ENCODE measurements at regions not wholly inside any gene's neighbourhood (a gene's known extent, or its start where the extent isn't known, plus 50 kb on each side); places are given as distances from the start of the nearest gene placed in this dataset.
"Not testable (repeated sequence)": the region's sequence is repeated elsewhere in the genome, so short reads cannot be mapped to it uniquely, and the experiment has no call there.

DNA sequence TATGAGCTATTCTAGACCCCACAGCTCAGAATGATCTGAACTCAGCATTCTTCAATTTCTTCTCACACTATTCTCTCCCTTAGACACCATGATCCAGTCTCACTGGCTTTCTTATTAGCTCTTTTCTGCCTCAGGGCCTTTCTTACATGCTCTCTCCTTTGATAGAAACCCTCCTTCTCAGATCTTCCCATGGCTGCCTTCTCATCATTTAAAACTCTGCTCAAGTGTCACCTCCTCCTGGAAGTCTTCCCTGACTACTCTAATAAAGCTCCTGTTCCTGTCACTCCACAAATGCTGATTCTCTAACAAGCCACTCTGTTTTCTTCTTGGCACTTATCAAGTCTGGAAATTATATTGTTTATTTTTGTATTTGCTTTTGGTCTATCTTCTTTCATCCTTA, 131.1 kb downstream of the HNMT start:
- Histone ChIP-seq H3K36me3 (ENCODE audit: control insufficient read depth, insufficient read depth, low read length) (no peaks in the 10 kb centered on the region), H3K4me3 (ENCODE audit: low read depth, low read length) (no peak overlapping the region), H3K27me3 (ENCODE audit: control insufficient read depth, insufficient read depth, low read length) (no peaks in the 10 kb centered on the region)
- ChIA-PET CTCF (interaction anchor here (0.7 kb wide), 1 partner anchor 732 kb away, joined by 3 read pairs; no protein-coding TSS in a partner anchor), POLR2A (no interaction called here)
- no peak for DNase-seq (ENCODE audit: low read depth)
- TF ChIP-seq, protein P1, sequence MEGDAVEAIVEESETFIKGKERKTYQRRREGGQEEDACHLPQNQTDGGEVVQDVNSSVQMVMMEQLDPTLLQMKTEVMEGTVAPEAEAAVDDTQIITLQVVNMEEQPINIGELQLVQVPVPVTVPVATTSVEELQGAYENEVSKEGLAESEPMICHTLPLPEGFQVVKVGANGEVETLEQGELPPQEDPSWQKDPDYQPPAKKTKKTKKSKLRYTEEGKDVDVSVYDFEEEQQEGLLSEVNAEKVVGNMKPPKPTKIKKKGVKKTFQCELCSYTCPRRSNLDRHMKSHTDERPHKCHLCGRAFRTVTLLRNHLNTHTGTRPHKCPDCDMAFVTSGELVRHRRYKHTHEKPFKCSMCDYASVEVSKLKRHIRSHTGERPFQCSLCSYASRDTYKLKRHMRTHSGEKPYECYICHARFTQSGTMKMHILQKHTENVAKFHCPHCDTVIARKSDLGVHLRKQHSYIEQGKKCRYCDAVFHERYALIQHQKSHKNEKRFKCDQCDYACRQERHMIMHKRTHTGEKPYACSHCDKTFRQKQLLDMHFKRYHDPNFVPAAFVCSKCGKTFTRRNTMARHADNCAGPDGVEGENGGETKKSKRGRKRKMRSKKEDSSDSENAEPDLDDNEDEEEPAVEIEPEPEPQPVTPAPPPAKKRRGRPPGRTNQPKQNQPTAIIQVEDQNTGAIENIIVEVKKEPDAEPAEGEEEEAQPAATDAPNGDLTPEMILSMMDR (IDR thresholded peaks at IDR 0.05; ENCODE audit: insufficient read depth, low read depth, low read length): no peak

DNA sequence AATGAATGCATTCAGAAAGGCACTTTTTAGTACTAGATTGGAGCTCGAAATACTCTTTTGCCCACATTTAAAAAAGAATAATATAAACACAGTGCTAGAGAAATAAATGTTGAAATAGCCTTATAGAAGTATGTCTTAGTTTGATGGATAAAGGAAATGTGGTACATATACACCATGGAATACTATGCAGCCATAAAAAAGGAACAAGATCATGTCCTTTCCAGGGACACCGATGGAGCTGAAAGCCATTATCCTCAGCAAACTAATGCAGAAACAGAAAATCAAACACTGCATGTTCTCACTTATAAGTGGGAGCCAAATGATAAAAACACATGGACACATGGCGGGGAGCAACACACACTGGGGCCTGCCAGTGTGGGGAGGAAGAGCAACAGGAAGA, 135.0 kb downstream of the HNMT start:
- H3K36me3 ChIP-seq (ENCODE audit: control insufficient read depth, insufficient read depth, low read length); H3K4me3 ChIP-seq (ENCODE audit: low read depth, low read length); DNase-seq (ENCODE audit: low read depth); H3K27me3 ChIP-seq (ENCODE audit: control insufficient read depth, insufficient read depth, low read length); CTCF ChIA-PET; POLR2A ChIA-PET: not testable (repeated sequence)

DNA sequence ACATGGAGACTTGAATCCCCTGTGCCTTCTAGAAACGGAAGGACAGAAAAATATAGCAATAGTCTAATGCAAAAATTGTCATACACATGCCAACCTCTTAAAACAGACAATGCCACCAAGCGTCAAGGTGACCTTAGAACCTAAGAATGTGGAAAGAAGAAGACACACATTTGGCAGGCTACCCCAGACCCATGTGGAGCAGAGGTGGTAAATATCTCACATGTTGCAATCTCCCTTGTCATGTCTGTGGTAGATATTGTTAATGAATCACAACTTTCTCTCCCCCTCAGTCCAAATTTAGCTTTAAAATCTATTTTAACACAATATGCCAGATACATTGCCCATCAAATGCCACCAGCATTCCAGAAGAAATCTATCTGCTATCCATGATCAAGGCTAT, 137.4 kb downstream of the HNMT start:
- ChIA-PET CTCF (no interaction called here), POLR2A (no interaction called here)
- no peak overlapping the region for H3K4me3 ChIP-seq (ENCODE audit: low read depth, low read length)
- H3K36me3 ChIP-seq (ENCODE audit: control insufficient read depth, insufficient read depth, low read length): no peaks in the 10 kb centered on the region
- TF ChIP-seq, protein P1 (IDR thresholded peaks at IDR 0.05; ENCODE audit: insufficient read depth, low read depth, low read length): no peak
- no peaks in the 10 kb centered on the region; the same call in 1 of the 2 replicates for H3K27me3 ChIP-seq (ENCODE audit: control insufficient read depth, insufficient read depth, low read length)
- DNase-seq (ENCODE audit: low read depth): no peak

DNA sequence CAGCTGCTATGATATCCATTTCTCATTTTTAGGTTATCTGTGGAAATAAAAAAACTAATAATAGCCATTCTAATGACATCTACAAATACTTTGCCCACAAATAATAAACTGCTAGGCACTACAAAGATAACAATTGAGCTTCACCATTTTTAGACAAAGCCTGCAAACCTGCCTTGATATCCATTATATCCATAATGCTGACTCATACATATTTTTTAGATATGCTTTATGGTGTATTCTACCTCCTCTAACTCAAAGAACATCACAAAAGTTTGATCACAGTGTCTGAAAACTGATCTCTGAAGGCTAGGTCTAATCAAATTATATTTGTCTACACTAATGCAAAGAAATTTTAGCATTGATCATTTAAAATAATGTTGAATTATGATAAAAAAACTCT, 138.4 kb downstream of the HNMT start:
- TF ChIP-seq, protein P1 (IDR thresholded peaks at IDR 0.05; ENCODE audit: insufficient read depth, low read depth, low read length): no peak
- no peaks in the 10 kb centered on the region for H3K36me3 ChIP-seq (ENCODE audit: control insufficient read depth, insufficient read depth, low read length)
- ChIA-PET CTCF (interaction anchor here (1.6 kb wide), 1 partner anchor 12 kb away, joined by 8 read pairs; no protein-coding TSS in a partner anchor), POLR2A (no interaction called here)
- DNase-seq (ENCODE audit: low read depth): no peak
- no peaks in the 10 kb centered on the region; the same call in 1 of the 2 replicates for H3K27me3 ChIP-seq (ENCODE audit: control insufficient read depth, insufficient read depth, low read length)
- no peak overlapping the region for H3K4me3 ChIP-seq (ENCODE audit: low read depth, low read length)

DNA sequence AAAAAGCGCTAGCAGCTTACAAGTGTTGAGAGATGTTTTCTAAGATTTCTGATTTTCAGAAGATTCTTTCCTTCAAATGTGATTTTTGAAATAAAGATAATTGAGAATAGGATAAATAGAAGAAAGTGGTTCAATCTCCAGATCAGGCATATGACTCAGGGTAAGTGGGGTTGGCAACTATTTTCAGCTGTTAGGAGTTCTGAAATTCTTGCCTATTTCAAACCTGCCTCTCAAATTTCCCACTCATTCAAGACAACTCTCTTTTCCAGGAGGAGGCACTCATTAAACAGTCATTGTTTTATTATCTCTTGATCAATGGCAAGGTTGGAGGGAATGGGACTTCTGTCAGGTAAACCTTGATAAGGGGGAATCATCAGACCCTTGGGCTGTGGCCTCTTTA, 138.9 kb downstream of the HNMT start:
- CTCF ChIA-PET: interaction anchor here (1.6 kb wide), 1 partner anchor 12 kb away, joined by 8 read pairs; no protein-coding TSS in a partner anchor
- Histone ChIP-seq H3K27me3 (ENCODE audit: control insufficient read depth, insufficient read depth, low read length) (no peaks in the 10 kb centered on the region; the same call in 1 of the 2 replicates), H3K4me3 (ENCODE audit: low read depth, low read length) (no peak overlapping the region), H3K36me3 (ENCODE audit: control insufficient read depth, insufficient read depth, low read length) (no peaks in the 10 kb centered on the region)
- TF ChIP-seq, protein P1 (IDR thresholded peaks at IDR 0.05; ENCODE audit: insufficient read depth, low read depth, low read length): no peak
- no peak for DNase-seq (ENCODE audit: low read depth)
- POLR2A ChIA-PET: no interaction called here

DNA sequence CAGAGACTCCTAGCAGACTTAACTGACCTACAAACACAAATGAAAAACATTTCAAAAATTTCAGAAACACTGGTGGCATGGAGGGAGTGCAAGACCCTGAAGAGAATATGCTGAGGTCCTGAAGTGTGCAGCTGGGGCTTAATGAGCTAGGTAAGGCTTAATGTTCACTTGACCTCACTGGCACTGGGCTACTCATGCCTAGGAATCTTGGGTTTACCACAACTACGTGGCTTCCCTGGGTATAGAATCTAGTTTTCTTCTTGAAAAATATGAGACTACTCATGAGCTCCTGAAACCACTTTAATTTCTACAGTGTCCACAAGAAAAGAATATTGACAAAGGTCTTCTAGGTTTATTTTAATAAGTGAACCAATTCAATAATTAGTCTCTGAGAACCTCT, 139.8 kb downstream of the HNMT start:
- no peaks in the 10 kb centered on the region; the same call in 1 of the 2 replicates for H3K27me3 ChIP-seq (ENCODE audit: control insufficient read depth, insufficient read depth, low read length)
- POLR2A ChIA-PET: no interaction called here
- DNase-seq (ENCODE audit: low read depth): no peak
- CTCF ChIA-PET: no interaction called here
- TF ChIP-seq, protein P1 (IDR thresholded peaks at IDR 0.05; ENCODE audit: insufficient read depth, low read depth, low read length): no peak
- H3K36me3 ChIP-seq (ENCODE audit: control insufficient read depth, insufficient read depth, low read length): no peaks in the 10 kb centered on the region
- no peak overlapping the region for H3K4me3 ChIP-seq (ENCODE audit: low read depth, low read length)

All from BJ (cell line).